ENCODE measurements at regions not wholly inside any gene's neighbourhood (a gene's known extent, or its start where the extent isn't known, plus 50 kb on each side); places are given as distances from the start of the nearest gene placed in this dataset.

DNA sequence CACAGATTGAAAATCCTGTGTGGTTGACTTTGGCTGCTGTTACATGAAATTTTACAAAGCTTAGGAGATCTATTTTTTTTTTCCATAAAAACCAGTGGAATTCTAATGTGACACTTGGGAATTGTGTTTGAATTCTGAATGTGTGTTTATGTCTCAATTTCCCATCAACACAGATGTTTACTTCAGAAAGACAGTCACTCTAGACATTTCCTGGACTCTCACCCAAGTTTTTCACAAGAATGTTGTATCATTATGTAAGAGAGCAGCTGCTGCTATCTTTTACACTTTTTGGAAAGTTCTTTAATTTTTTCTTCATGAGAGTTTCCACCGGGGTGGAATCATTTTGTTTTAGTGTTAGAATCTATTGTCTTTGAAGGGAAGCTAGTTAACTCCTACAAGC is 210.1 kb downstream of the GIPC2 start:
- WGBS, 4 donors: 70 to 76% (median 73%) methylated on average over 1 of the region's 1 CpG

DNA sequence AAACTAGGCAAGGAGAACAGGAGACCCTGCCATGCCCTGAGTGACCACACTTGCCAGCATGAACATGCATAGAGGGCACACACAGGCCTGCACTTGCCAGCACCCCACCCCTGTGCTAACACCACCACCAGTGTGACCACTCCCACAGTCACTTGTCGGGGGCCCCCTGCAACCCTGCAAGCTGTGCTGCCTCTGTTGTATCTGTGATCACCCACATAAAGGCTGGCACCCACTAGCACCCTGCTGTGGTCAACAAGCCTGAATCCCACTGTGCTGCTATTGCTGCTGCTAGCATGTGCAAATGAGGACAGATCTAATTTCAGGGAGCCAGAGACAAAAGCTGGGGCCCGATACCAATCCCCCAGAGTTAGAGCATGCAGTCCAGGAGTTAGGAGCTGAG is 217.7 kb downstream of the GIPC2 start:
- DNase-seq: no peak
- TF ChIP-seq, protein P1, sequence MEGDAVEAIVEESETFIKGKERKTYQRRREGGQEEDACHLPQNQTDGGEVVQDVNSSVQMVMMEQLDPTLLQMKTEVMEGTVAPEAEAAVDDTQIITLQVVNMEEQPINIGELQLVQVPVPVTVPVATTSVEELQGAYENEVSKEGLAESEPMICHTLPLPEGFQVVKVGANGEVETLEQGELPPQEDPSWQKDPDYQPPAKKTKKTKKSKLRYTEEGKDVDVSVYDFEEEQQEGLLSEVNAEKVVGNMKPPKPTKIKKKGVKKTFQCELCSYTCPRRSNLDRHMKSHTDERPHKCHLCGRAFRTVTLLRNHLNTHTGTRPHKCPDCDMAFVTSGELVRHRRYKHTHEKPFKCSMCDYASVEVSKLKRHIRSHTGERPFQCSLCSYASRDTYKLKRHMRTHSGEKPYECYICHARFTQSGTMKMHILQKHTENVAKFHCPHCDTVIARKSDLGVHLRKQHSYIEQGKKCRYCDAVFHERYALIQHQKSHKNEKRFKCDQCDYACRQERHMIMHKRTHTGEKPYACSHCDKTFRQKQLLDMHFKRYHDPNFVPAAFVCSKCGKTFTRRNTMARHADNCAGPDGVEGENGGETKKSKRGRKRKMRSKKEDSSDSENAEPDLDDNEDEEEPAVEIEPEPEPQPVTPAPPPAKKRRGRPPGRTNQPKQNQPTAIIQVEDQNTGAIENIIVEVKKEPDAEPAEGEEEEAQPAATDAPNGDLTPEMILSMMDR (IDR thresholded peaks at IDR 0.05): no peak
- TF ChIP-seq POLR2A (IDR thresholded peaks at IDR 0.05): no peak
- no peaks in the 10 kb centered on the region for H3K36me3 ChIP-seq (replicated peaks in 1 of 2)
- no peaks in the 10 kb centered on the region for H3K27me3 ChIP-seq
- intact Hi-C loops (cut with DNase I): no loop called here
- WGBS, 4 donors: 32 to 50% (median 47%) methylated on average over 1 to 2 of the region's 2 CpGs
- H3K27ac ChIP-seq: no peak overlapping the region
- no peaks in the 10 kb centered on the region for H3K4me1 ChIP-seq (replicated peaks in 1 of 2)
- no peaks in the 10 kb centered on the region for H3K9me3 ChIP-seq (replicated peaks in 1 of 3)
- H3K4me3 ChIP-seq: no peak overlapping the region

More for the DNA sequence above, 210.1 kb downstream of the GIPC2 start:
- Histone ChIP-seq H3K9me3 (replicated peaks in 1 of 3) (no peaks in the 10 kb centered on the region), H3K27me3 (no peaks in the 10 kb centered on the region), H3K4me3 (no peak overlapping the region), H3K27ac (no peak overlapping the region), H3K36me3 (replicated peaks in 1 of 2) (no peaks in the 10 kb centered on the region), H3K4me1 (replicated peaks in 1 of 2) (no peaks in the 10 kb centered on the region)
- DNase-seq: no peak
- intact Hi-C loops (cut with DNase I): no loop called here
- no peak for TF ChIP-seq POLR2A (IDR thresholded peaks at IDR 0.05)
- TF ChIP-seq, protein P1 (IDR thresholded peaks at IDR 0.05): no peak

DNA sequence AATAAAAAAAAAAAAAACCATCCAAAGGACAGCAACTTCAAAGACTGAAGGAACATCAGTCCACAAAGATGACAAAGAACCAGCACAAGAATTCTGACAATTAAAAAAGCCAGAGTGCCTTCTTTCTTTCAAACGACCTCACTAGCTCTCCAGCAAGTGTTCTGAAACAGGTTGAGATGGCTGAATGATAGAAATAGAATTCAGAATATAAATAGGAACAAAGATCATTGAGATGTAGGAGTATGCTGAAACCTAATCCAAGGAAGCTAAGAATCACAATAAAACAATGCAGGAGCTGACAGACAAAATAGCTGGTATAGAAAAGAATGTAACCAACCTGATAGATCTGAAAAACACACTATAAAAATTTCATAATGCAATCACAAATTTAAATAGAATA is 218.2 kb downstream of the GIPC2 start:
- no peaks in the 10 kb centered on the region for H3K9me3 ChIP-seq (replicated peaks in 1 of 3)
- 4 to 9% (median 5%) methylated on average over 1 of the region's 1 CpG for WGBS, 4 donors
- H3K36me3 ChIP-seq (replicated peaks in 1 of 2): no peaks in the 10 kb centered on the region
- no peak for DNase-seq
- no peak overlapping the region for H3K27ac ChIP-seq
- intact Hi-C loops (cut with DNase I): no loop called here
- H3K4me1 ChIP-seq (replicated peaks in 1 of 2): no peaks in the 10 kb centered on the region
- no peak overlapping the region for H3K4me3 ChIP-seq
- TF ChIP-seq, protein P1 (IDR thresholded peaks at IDR 0.05): no peak
- TF ChIP-seq POLR2A (IDR thresholded peaks at IDR 0.05): no peak
- no peaks in the 10 kb centered on the region for H3K27me3 ChIP-seq

DNA sequence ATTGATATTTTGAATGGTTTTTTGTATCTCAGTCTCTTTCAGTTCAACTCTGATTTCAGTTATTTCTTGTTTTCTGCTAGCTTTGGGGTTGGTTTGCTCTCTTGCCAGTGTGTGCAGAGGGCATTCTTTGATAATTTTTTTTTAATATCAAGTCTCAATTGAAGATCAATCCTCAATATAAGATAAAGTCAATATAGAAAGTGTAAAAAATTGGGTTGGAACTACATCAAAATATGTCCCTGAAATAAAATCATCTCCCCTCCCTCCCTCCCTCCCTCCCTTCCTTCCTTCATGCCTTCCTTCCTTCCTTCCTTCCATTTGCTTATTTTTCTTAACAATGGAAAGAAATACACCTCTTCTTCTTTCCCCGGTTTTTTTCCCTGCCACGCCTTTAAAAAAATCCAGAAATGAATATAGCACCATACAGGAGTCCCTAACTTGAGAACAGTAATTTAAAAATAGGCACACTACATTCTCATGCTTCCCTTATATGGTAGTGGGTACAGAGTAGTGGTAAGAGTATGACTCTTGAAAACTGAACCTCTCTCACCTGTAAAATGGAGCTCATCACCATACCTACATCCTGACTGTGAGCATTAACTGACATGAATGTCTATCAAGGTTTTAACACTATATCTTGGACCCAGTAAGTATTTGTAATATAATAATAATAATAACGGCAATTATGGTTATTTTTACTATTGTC is 221.9 kb downstream of the GIPC2 start:
- no peak for TF ChIP-seq POLR2A (IDR thresholded peaks at IDR 0.05)
- TF ChIP-seq, protein P1 (IDR thresholded peaks at IDR 0.05): no peak
- H3K27ac ChIP-seq: no peak overlapping the region
- no peak overlapping the region for H3K4me3 ChIP-seq
- intact Hi-C loops (cut with DNase I): no loop called here
- no peaks in the 10 kb centered on the region for H3K27me3 ChIP-seq
- no peak for DNase-seq
- no peaks in the 10 kb centered on the region for H3K36me3 ChIP-seq (replicated peaks in 1 of 2)
- no peaks in the 10 kb centered on the region for H3K4me1 ChIP-seq (replicated peaks in 1 of 2)
- no peaks in the 10 kb centered on the region for H3K9me3 ChIP-seq (replicated peaks in 1 of 3)
- WGBS, 4 donors: 67 to 83% (median 76%) methylated on average over 3 of the region's 3 CpGs

Measured in adrenal gland (tissue), 9 donors.